Lung (tissue), 9 donors: ENCODE measurements at regions not wholly inside any gene's neighbourhood (a gene's known extent, or its start where the extent isn't known, plus 50 kb on each side); places are given as distances from the start of the nearest gene placed in this dataset.
"Not testable (repeated sequence)": the region's sequence is repeated elsewhere in the genome, so short reads cannot be mapped to it uniquely, and the experiment has no call there.

Experiments used
- ATAC-seq: fragments of 200-7000 bp; cut with Tn5 transposase; one replicate; pipeline ENCODE4 v1.9.1; 2020; ENCODE audit warnings: moderate number of reproducible peaks; ENCODE audit not compliant: insufficient read depth, low FRiP score
- DNase-seq, 3 donors: peaks; one replicate each; pipeline ENCODE4 v3.0.0-alpha.2; 2013 to 2017
- H3K27ac ChIP-seq, 2 donors: one replicate each; pipeline ENCODE4 v1.5.1; 2013; ENCODE audit warnings: mild to moderate bottlenecking in 2 of 2, moderate library complexity in 2 of 2, control low read depth in 1 of 2, inconsistent platforms in 1 of 2, low read depth in 1 of 2, low read length in 1 of 2
- H3K27me3 ChIP-seq, 3 donors: one replicate each; pipeline ENCODE4 v1.5.1; 2013; ENCODE audit warnings: low read length in 2 of 3; ENCODE audit not compliant: control insufficient read depth in 3 of 3, insufficient read depth in 3 of 3
- H3K36me3 ChIP-seq, 4 donors: one replicate each; pipeline ENCODE4 v1.5.1; 2013; ENCODE audit warnings: low read length in 4 of 4, mild to moderate bottlenecking in 1 of 4, moderate library complexity in 1 of 4; ENCODE audit not compliant: control insufficient read depth in 4 of 4, insufficient read depth in 4 of 4
- H3K4me1 ChIP-seq, 5 donors: one replicate each; pipeline ENCODE4 v1.5.1; 2013; ENCODE audit warnings: low read length in 5 of 5, mild to moderate bottlenecking in 2 of 5, moderate library complexity in 1 of 5; ENCODE audit not compliant: control insufficient read depth in 5 of 5, insufficient read depth in 5 of 5
- H3K4me3 ChIP-seq: one replicate; pipeline ENCODE4 v1.5.1; 2013; ENCODE audit warnings: mild to moderate bottlenecking, control low read depth, moderate library complexity
- H3K9ac ChIP-seq, 2 donors: one replicate each; pipeline ENCODE4 v1.5.1; 2013; ENCODE audit warnings: low read length in 2 of 2, control low read depth in 1 of 2; ENCODE audit not compliant: insufficient read depth in 1 of 2
- H3K9me3 ChIP-seq, 4 donors: one replicate each; pipeline ENCODE4 v1.5.1; 2013; ENCODE audit warnings: low read length in 3 of 4, mild to moderate bottlenecking in 1 of 4, moderate library complexity in 1 of 4; ENCODE audit not compliant: control insufficient read depth in 4 of 4, insufficient read depth in 3 of 4
- WGBS, 2 donors: extraction: QIAGEN DNeasy Blood & Tissue Kit; methylation state at CpG; one replicate each; pipeline ENCODE4 v1.1.7; 2013; 5-methylcytosine and 5-hydroxymethylcytosine counted together
- donor health status: Bipolar disorder and iron deficiency.
- donor health status: healthy.
- donor health status: DM: yes; HTN: yes; CAD: no.

DNA sequence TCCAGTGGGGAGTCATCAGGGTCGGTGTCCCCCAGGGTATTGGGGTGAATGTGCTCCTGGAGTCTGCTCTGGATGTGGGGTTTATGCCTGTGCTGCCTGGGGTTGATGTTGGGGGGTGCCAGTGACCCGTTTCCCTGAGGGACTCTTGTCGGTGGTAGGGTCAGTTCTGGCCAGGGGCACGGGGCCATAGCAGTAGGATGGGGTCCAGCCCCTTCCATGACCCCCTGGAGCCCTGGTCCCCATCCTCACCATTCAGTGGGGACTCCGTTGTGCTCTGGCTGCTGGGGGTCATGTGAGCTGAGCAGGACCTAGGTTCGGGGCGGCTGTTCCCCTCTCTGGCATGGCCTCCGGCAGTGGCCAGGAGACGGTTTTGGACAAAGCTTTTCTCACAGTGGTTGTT, 530.8 kb downstream of the GOLGA6L6 start:
- not testable (repeated sequence) for H3K9me3 ChIP-seq, ATAC-seq, H3K9ac ChIP-seq, H3K27ac ChIP-seq, DNase-seq, H3K4me1 ChIP-seq, H3K4me3 ChIP-seq, H3K36me3 ChIP-seq, H3K27me3 ChIP-seq
- 70 to 81% methylated on average over 5 to 6 of the region's 9 CpGs for WGBS, 2 donors

DNA sequence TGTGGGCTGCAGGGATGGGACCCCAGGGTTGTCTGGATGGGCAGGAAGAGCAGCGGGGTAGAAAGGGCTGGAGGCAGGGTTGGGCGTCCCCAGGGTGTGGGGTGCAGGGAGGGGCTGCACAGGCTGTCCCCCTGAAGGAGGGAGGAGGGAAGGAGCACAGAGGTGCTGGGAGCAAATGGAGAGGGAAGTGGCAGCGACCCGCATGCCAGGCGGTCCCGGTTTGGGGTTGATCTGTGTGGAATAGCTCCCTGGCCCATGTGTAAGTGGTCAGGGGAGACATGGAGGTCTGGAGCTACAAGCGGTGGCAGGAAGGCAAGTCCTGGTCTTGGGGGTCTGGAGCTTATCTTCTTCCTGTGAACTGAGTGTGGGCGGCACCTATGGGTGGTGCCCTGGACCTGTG, 532.0 kb downstream of the GOLGA6L6 start:
- DNase-seq, result not testable (repeated sequence)
- 100% methylated on average over 4 of the region's 8 CpGs; no CpG with 5 or more reads in 1 of the 2 donors for WGBS, 2 donors

DNA sequence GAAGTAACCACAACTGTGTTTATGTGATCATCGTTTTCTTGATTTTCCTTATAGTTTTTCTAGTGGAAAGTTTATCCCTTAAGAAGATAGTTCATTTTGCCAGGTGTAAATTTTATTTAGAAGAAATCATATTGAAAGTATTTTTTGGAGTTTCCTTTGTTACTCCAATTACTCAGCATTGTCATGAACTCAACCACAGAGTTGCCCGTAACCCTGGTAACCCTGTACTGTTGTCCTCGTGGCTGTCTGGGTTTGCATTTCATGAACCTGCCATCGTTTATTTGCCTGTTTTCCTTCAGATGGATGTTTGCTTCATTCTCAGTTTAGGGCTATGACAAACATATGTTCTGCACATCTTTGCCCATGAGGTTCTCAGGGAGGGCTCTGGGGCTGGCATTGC, 534.3 kb downstream of the GOLGA6L6 start:
- not testable (repeated sequence) for H3K9ac ChIP-seq, H3K36me3 ChIP-seq, H3K4me1 ChIP-seq, H3K27ac ChIP-seq, H3K4me3 ChIP-seq, H3K27me3 ChIP-seq, H3K9me3 ChIP-seq, ATAC-seq, DNase-seq
- 48 to 59% methylated on average over 3 of the region's 4 CpGs for WGBS, 2 donors

More for the DNA sequence above, 532.0 kb downstream of the GOLGA6L6 start:
- ATAC-seq, H3K9ac ChIP-seq, H3K9me3 ChIP-seq, H3K27me3 ChIP-seq, H3K4me1 ChIP-seq, H3K4me3 ChIP-seq, H3K27ac ChIP-seq, H3K36me3 ChIP-seq: not testable (repeated sequence)

DNA sequence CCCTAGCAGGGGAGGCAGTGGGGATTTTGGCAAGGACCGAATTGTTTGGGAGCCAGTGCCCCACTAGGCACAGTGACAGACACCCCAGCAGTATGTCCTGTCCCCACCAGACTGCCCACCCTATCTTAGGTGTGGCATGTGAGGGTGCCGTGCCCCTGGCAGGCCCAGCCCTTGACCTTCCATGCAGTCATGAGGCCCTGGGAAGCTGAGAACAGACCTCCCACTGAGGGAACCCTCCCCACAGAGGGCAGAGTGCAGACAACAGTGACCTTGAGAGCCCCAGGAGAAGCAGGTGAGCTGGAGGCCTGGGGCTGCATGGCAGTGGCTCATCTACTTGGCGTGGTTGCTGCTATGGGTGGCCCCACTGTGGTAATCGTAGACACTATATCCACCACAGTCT, 538.1 kb downstream of the GOLGA6L6 start:
- not testable (repeated sequence) for H3K9ac ChIP-seq, H3K36me3 ChIP-seq, H3K4me3 ChIP-seq, ATAC-seq, H3K4me1 ChIP-seq, H3K27ac ChIP-seq, DNase-seq, H3K27me3 ChIP-seq, H3K9me3 ChIP-seq
- WGBS, 2 donors, result 78 to 84% methylated on average over 3 of the region's 4 CpGs

DNA sequence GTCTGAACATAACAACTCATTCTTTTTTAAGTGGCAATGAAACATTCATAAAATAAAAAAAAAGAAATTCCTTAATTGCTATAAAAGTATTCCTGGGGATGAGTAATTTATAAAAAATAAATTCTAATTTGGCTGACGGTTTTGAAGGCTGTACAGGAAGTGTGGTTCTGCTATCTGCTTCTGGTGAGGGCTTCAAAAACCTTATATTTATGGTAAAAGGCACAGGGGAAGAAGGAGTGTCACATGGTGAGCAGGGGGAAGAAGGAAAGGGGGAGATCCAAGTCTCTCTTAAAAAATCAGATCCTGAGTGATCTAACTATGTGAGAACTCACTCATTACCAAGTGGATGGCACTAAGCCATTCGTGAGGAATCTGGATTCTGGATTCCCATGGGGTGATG, 539.0 kb downstream of the GOLGA6L6 start:
- not testable (repeated sequence) for H3K36me3 ChIP-seq, H3K4me1 ChIP-seq, H3K27ac ChIP-seq, ATAC-seq, H3K9me3 ChIP-seq, H3K27me3 ChIP-seq, H3K4me3 ChIP-seq, DNase-seq, H3K9ac ChIP-seq
- WGBS, 2 donors, result 37 to 44% methylated on average over 1 of the region's 2 CpGs

DNA sequence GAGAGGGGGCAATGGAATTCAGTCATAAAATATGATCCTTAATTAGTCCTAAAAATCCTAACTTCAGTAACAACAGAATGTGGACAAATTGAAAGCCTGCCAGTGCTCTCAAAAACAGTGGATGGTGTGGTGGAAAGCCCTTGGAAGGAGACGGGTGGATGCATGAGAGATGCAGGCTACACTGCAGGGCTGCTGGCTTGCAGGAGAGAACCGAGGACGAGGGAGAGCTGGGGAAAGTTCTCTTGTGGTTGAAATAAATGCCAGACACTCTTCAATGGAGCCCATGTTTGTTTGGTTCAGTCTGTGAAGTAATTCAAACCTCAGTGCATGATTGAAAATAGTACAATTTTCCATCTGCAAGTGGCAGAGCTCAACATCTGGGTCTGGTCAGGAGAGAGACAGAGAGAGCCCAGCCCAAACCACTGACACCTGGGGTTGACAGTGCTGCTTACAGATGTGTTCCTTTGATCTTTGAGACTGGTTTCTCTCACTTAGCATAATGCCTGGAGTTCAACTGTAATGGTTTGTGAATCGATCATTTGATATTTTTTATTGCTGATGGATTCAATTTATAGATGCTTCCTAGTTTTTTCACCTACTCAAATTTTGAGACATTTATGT, 544.9 kb downstream of the GOLGA6L6 start:
- not testable (repeated sequence) for H3K36me3 ChIP-seq, H3K9ac ChIP-seq, DNase-seq, ATAC-seq, H3K27me3 ChIP-seq, H3K4me1 ChIP-seq, H3K27ac ChIP-seq, H3K9me3 ChIP-seq, H3K4me3 ChIP-seq
- 55 to 61% methylated on average over 3 of the region's 4 CpGs for WGBS, 2 donors

DNA sequence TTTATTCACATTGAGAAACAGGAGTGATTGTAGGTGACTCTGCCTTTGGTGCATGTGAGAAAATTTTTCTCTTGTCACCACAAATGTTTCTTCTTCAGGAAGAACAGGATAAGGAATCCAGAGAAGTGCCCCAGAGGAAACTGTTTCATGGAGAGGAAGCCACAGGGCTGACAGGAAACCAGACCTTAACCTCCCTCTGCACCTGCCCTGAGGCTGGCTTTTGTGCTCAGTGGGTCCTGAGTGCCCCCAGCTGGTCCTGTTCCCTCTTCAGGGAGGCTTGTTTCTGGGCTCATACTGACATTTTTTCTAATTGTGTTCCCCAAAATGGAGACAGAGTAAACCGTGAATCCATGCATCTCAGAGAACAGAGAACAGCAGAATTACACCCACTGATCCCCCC, 546.3 kb downstream of the GOLGA6L6 start:
- WGBS, 2 donors, result 11 to 20% methylated on average over 1 of the region's 1 CpG
- not testable (repeated sequence) for H3K36me3 ChIP-seq, H3K9ac ChIP-seq, H3K27me3 ChIP-seq, H3K4me1 ChIP-seq, DNase-seq, H3K4me3 ChIP-seq, H3K9me3 ChIP-seq, H3K27ac ChIP-seq, ATAC-seq
